Liver (tissue), 8 donors: ENCODE measurements at regions not wholly inside any gene's neighbourhood (a gene's known extent, or its start where the extent isn't known, plus 50 kb on each side); places are given as distances from the start of the nearest gene placed in this dataset.
"Not testable (repeated sequence)": the region's sequence is repeated elsewhere in the genome, so short reads cannot be mapped to it uniquely, and the experiment has no call there.

ENCODE experiments used
- DNase-seq: peaks from one replicate; pipeline ENCODE4 v3.0.0-alpha.2; 2017; ENCODE audit warnings: low spot score
- H3K27ac ChIP-seq, 2 donors: one replicate each; pipeline ENCODE4 v1.7.0; 2013; ENCODE audit warnings: inconsistent platforms in 2 of 2, low read length in 2 of 2, control low read depth in 1 of 2, low read depth in 1 of 2, mild to moderate bottlenecking in 1 of 2
- H3K27me3 ChIP-seq, 4 donors: one replicate each; pipeline versions ENCODE4 v1.6.1 to v1.7.0; 2013; ENCODE audit warnings: low read length in 3 of 4, inconsistent platforms in 1 of 4, mild to moderate bottlenecking in 1 of 4, moderate library complexity in 1 of 4; ENCODE audit not compliant: control insufficient read depth in 4 of 4, insufficient read depth in 4 of 4
- H3K36me3 ChIP-seq, 4 donors: one replicate each; pipeline versions ENCODE4 v1.6.1 to v1.7.0; 2013; ENCODE audit warnings: low read length in 3 of 4, mild to moderate bottlenecking in 3 of 4, low read depth in 1 of 4, moderate library complexity in 1 of 4; ENCODE audit not compliant: control insufficient read depth in 4 of 4, insufficient read depth in 3 of 4
- H3K4me1 ChIP-seq, 4 donors: one replicate each; pipeline versions ENCODE4 v1.6.1 to v1.7.0; 2013; ENCODE audit warnings: low read length in 3 of 4, mild to moderate bottlenecking in 3 of 4, moderate library complexity in 1 of 4; ENCODE audit not compliant: control insufficient read depth in 4 of 4, insufficient read depth in 4 of 4
- H3K4me3 ChIP-seq, 3 donors: one replicate each; pipeline versions ENCODE4 v1.6.1 to v1.7.0; 2013; ENCODE audit warnings: low read length in 3 of 3, control low read depth in 1 of 3, low read depth in 1 of 3, mild to moderate bottlenecking in 1 of 3
- H3K9ac ChIP-seq, 2 donors: one replicate each; pipeline ENCODE4 v1.7.0; 2013; ENCODE audit warnings: low read length in 2 of 2, mild to moderate bottlenecking in 2 of 2, moderate library complexity in 2 of 2, control low read depth in 1 of 2, low read depth in 1 of 2
- H3K9me3 ChIP-seq, 4 donors: one replicate each; pipeline versions ENCODE4 v1.6.1 to v1.7.0; 2013; ENCODE audit warnings: low read length in 3 of 4; ENCODE audit not compliant: control insufficient read depth in 4 of 4
- HNF4G ChIP-seq: IDR thresholded peaks from 2 replicates; pipeline ENCODE4 v1.6.1; 2016; ENCODE audit warnings: antibody characterized with exemption
- WGBS: extraction: QIAGEN DNeasy Blood & Tissue Kit; methylation state at CpG from one replicate; pipeline ENCODE4 v1.1.7; 2013; 5-methylcytosine and 5-hydroxymethylcytosine counted together
- TF ChIP-seq, protein P1 (sequence below): IDR thresholded peaks from 2 replicates; pipeline ENCODE4 v1.6.1; 2016; ENCODE audit warnings: antibody characterized with exemption
- TF ChIP-seq, protein P2 (sequence below): fragments of 150-350 bp; IDR thresholded peaks from 2 replicates; pipeline ENCODE4 v1.5.1; 2017; ENCODE audit warnings: improper control_type of control experiment, low read depth, low read length; ENCODE audit not compliant: missing input control
- donor health status: healthy.
- donor health status: healthy.
- donor health status: healthy.
- donor health status: healthy.
- donor health status: healthy.

DNA sequence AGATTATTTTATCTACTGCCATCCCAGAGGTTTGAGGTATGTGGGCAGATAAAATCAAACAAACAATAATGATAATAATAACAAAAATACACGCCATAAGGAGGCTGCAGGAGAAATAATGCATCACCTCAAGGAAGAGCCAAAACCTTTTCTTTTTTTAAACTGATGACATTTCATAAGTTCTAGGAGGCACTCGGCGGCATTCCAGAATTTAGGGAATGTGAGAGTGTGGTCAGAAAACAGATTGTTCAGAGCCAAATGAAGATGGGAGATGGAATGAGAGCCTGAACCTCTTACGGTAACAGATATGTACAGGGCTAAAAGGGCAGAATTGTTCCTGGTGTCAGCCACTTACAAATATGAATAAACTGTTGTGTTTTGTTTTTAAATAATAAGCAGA lies 615.0 kb upstream of the CHD1 start:
- no peaks in the 10 kb centered on the region for H3K9me3 ChIP-seq
- H3K4me1 ChIP-seq, result no peaks in the 10 kb centered on the region
- no peaks in the 10 kb centered on the region for H3K27me3 ChIP-seq
- H3K4me3 ChIP-seq, result no peak overlapping the region
- TF ChIP-seq, protein P1, sequence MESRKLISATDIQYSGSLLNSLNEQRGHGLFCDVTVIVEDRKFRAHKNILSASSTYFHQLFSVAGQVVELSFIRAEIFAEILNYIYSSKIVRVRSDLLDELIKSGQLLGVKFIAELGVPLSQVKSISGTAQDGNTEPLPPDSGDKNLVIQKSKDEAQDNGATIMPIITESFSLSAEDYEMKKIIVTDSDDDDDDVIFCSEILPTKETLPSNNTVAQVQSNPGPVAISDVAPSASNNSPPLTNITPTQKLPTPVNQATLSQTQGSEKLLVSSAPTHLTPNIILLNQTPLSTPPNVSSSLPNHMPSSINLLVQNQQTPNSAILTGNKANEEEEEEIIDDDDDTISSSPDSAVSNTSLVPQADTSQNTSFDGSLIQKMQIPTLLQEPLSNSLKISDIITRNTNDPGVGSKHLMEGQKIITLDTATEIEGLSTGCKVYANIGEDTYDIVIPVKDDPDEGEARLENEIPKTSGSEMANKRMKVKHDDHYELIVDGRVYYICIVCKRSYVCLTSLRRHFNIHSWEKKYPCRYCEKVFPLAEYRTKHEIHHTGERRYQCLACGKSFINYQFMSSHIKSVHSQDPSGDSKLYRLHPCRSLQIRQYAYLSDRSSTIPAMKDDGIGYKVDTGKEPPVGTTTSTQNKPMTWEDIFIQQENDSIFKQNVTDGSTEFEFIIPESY, result no peak
- no peak for TF ChIP-seq HNF4G
- TF ChIP-seq, protein P2, sequence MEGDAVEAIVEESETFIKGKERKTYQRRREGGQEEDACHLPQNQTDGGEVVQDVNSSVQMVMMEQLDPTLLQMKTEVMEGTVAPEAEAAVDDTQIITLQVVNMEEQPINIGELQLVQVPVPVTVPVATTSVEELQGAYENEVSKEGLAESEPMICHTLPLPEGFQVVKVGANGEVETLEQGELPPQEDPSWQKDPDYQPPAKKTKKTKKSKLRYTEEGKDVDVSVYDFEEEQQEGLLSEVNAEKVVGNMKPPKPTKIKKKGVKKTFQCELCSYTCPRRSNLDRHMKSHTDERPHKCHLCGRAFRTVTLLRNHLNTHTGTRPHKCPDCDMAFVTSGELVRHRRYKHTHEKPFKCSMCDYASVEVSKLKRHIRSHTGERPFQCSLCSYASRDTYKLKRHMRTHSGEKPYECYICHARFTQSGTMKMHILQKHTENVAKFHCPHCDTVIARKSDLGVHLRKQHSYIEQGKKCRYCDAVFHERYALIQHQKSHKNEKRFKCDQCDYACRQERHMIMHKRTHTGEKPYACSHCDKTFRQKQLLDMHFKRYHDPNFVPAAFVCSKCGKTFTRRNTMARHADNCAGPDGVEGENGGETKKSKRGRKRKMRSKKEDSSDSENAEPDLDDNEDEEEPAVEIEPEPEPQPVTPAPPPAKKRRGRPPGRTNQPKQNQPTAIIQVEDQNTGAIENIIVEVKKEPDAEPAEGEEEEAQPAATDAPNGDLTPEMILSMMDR, result no peak
- no peak overlapping the region for H3K27ac ChIP-seq
- 67% methylated on average over 4 of the region's 4 CpGs for whole genome bisulfite sequencing
- no peaks in the 10 kb centered on the region for H3K36me3 ChIP-seq
- H3K9ac ChIP-seq, result no peak overlapping the region
- DNase-seq, result no peak

DNA sequence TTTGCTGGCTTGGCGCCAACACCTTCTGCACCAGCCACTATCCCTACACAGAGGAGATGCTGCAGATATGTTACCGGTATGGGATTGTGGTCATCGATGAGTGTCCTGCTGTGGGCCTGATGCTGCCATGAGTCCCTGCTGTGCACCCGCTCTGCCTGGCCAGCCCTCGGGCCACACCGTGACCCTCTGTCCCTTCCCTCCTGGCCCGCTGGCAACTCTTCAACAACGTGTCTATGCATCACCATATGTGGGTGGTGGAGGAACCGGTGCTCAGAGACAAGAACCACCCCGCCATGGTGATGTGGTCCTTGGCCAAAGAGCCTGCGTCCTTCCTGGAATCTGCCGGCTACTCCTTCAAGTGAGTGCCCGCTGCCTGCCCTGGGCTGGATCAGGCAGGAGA lies 605.4 kb upstream of the CHD1 start:
- H3K4me1 ChIP-seq, DNase-seq, H3K27me3 ChIP-seq, H3K36me3 ChIP-seq, H3K4me3 ChIP-seq, H3K9ac ChIP-seq, H3K9me3 ChIP-seq, H3K27ac ChIP-seq: not testable (repeated sequence)
- 84% methylated on average over 12 of the region's 13 CpGs for WGBS

DNA sequence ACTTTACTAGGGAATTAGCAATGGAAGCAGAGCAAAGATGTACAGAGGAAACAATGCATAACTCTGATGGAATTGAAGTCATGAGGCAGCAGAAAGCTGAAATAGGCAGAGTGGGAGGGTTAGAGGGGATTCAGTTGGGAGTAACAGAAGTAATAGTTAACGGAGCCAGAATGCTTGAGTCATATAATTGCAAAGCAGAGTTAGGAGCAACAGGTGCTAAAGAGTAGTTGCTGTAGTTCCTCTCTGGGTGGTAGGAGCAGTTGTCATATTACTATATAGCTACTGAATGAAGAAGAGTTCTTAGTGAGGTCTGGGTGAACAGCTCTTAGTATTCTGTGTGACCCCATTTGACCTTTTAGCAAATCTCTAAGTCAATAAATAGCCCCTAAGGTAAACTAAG lies 592.9 kb upstream of the CHD1 start:
- DNase-seq, H3K9ac ChIP-seq, H3K4me1 ChIP-seq, H3K27me3 ChIP-seq, H3K27ac ChIP-seq, H3K4me3 ChIP-seq, H3K9me3 ChIP-seq, H3K36me3 ChIP-seq: not testable (repeated sequence)
- WGBS, result 92% methylated on average over 1 of the region's 1 CpG

DNA sequence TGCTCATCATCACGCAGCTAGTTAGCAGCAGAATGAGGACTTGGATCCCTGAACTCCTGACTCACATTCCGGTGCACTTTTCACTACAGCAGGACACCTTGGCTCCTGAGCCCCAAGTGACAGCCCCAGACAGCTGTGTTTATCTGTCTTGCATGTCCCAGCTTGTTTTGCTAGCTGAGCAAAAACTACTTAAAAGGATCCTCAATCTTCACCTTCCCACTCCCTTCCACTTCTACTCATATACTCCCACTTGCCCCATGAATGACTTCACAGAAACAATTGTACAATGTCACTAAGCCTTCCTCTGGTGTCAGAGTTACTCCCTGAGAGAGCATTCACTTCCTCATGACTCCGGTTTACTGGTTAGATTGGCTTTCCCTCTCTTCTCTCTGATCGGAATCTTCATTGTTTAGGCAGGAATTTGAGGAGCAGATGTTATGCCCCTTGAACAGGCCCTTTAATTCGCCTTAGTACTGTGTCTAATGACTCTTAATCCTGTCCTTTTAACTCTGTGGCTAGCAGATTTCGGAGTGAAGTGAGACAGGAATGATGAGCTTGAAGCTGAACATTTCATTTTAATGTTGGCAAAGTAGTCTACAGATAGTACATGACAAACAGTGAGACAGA lies 587.2 kb upstream of the CHD1 start:
- not testable (repeated sequence) for H3K27me3 ChIP-seq, H3K9ac ChIP-seq, H3K4me3 ChIP-seq, H3K36me3 ChIP-seq, H3K9me3 ChIP-seq, DNase-seq, H3K27ac ChIP-seq, H3K4me1 ChIP-seq
- 57% methylated on average over 5 of the region's 6 CpGs for WGBS

DNA sequence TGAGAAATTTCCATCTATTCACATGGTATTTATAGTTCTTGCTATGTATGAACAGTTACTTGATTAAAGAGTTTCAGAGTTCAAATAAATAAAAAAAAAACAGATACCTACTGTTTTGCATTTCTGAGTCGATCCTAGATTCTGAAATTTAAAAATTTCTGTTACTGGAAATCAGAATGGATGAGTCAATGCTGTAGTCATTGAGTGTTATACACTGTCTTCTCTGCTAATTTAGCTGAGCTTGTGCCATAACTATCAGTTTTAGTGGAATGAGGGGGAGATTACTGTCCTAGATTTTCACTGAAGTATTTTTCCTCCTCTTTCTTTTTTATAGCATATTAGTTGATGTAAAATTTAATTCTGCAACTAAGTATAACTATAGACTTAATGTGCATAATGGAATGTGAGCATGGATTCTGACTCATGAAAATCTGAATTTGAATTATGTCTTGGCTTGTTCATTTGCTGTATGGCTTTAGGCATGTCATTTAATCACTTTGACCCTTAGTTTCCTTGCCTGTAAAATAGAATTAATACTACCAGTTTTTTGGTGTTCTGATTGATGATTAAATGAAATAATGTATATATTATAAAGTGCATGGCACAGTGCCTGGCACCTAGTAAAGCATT lies 581.5 kb upstream of the CHD1 start:
- 69% methylated on average over 1 of the region's 1 CpG for WGBS
- H3K36me3 ChIP-seq, DNase-seq, H3K27me3 ChIP-seq, H3K9ac ChIP-seq, H3K9me3 ChIP-seq, H3K4me1 ChIP-seq, H3K4me3 ChIP-seq, H3K27ac ChIP-seq: not testable (repeated sequence)

DNA sequence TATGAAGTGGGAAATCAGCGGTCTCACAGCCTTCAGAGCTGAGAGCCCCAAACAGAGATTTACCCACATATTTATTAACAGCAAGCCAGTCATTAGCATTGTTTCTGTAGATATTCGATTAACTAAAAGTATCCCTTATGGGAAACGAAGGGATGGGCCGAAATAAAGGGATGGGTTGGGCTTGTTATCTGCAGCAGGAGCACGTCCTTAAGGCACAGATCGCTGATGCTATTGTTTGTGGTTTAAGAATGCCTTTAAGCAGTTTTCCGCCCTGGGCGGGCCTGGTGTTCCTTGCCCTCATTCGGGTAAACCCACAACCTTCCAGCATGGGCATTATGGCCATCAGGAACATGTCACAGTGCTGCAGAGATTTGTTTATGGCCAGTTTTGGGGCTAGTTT lies 580.3 kb upstream of the CHD1 start:
- not testable (repeated sequence) for H3K27ac ChIP-seq, DNase-seq, H3K9me3 ChIP-seq, H3K9ac ChIP-seq, H3K4me3 ChIP-seq, H3K27me3 ChIP-seq, H3K4me1 ChIP-seq, H3K36me3 ChIP-seq
- WGBS, result 69% methylated on average over 9 of the region's 9 CpGs

DNA sequence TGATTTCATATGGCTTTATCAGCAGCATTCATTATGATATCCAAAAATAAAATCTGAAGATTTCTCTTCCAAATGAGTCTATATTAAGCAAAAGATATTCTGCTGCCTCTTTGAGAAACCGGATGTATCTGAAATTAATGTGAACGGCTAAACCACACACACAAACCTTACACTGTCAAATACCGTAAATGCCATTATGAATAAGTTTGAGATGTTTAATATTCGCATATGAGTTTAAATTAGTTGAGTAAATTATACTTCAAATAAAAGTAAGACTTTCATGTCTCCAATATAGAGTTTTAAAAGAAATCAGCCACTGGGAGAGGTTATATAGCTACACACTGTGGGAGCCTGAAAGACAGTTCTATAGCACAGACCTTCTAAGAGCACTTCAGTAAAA lies 566.6 kb upstream of the CHD1 start:
- not testable (repeated sequence) for H3K9ac ChIP-seq, H3K27me3 ChIP-seq, H3K27ac ChIP-seq, H3K36me3 ChIP-seq, DNase-seq, H3K4me1 ChIP-seq, H3K4me3 ChIP-seq, H3K9me3 ChIP-seq
- WGBS, result 65% methylated on average over 4 of the region's 4 CpGs
